ENCODE measurements at regions not wholly inside any gene's neighbourhood (a gene's known extent, or its start where the extent isn't known, plus 50 kb on each side); places are given as distances from the start of the nearest gene placed in this dataset.

GRCh38 chr4:153940916-153941315 lies 152.0 kb upstream of the SFRP2 start:
- TF ChIP-seq CTCF (conservative IDR thresholded peaks at IDR 0.05; ENCODE audit: low read depth in 2 of 2) (no peak), JUNB (IDR thresholded peaks at IDR 0.05; ENCODE audit: unreplicated experiment) (no peak), REST (IDR thresholded peaks at IDR 0.05; ENCODE audit: unreplicated experiment) (no peak), EZH2phosphoT487 (IDR thresholded peaks at IDR 0.05; ENCODE audit: unreplicated experiment) (no peak), POLR2AphosphoS5 (IDR thresholded peaks at IDR 0.05; ENCODE audit: low read depth) (no peak), CREB1 (CRISPR knock-in tag; IDR thresholded peaks at IDR 0.05; ENCODE audit: low read depth) (no peak), EZH2 (IDR thresholded peaks at IDR 0.05; ENCODE audit: low read depth, unreplicated experiment) (no peak), STAT1 (IDR thresholded peaks at IDR 0.05; ENCODE audit: unreplicated experiment) (no peak), ETS1 (IDR thresholded peaks at IDR 0.05) (no peak), NANOG (IDR thresholded peaks at IDR 0.05; ENCODE audit: borderline replicate concordance) (no peak), ZNF114 (CRISPR knock-in tag; IDR thresholded peaks at IDR 0.05) (no peak), ZNF331 (CRISPR knock-in tag; IDR thresholded peaks at IDR 0.05; ENCODE audit: low read depth) (no peak), ZNF462 (CRISPR knock-in tag; IDR thresholded peaks at IDR 0.05) (0 out of 2 replicates have a peak, but pooled peaks have one; percentile 3)
